Tibial artery (tissue), 4 donors: ENCODE measurements at regions not wholly inside any gene's neighbourhood (a gene's known extent, or its start where the extent isn't known, plus 50 kb on each side); places are given as distances from the start of the nearest gene placed in this dataset.

Source experiments
- DNase-seq, 2 donors: peaks; one replicate each; pipeline ENCODE4 v3.0.0-alpha.2; 2019
- H3K27ac ChIP-seq, 2 donors: fragments of 200-600 bp; sonication (generic) in 1 of 2; 1 replicate in 1 of 2; 2 replicates in 1 of 2; pipeline ENCODE4 v1.5.1; 2018 to 2019; ENCODE audit warnings: mild to moderate bottlenecking in 1 of 2
- H3K27me3 ChIP-seq, 2 donors: fragments of 200-600 bp; sonication (generic) in 1 of 2; one replicate each; pipeline versions ENCODE4 v1.5.1 to v1.6.0; 2016 to 2019
- H3K36me3 ChIP-seq, 3 donors: fragments of 200-600 bp; sonication (generic) in 2 of 3; one replicate each; pipeline ENCODE4 v1.5.1; 2016 to 2019; ENCODE audit warnings: mild to moderate bottlenecking in 2 of 3
- H3K4me1 ChIP-seq, 4 donors: fragments of 200-600 bp; sonication (generic) in 2 of 4; 1 replicate in 3 of 4; 2 replicates in 1 of 4; pipeline ENCODE4 v1.5.1; 2016 to 2019
- H3K4me3 ChIP-seq, 2 donors: fragments of 200-600 bp; sonication (generic) in 1 of 2; 1 replicate in 1 of 2; 2 replicates in 1 of 2; pipeline ENCODE4 v1.5.1; 2018 to 2019; ENCODE audit warnings: mild to moderate bottlenecking in 2 of 2
- H3K9me3 ChIP-seq, 3 donors: fragments of 200-600 bp; sonication (generic) in 1 of 3; one replicate each; pipeline ENCODE4 v1.5.1; 2016 to 2019
- intact Hi-C: fragments of 100-400 bp; cut with DNase I; formaldehyde crosslinking; loops from one replicate; pipeline ENCODE4 v1.15.0; 2023; ENCODE audit warnings: low total_unique reads
- TF ChIP-seq, protein P1 (sequence below), 2 experiments: fragments of 200-600 bp in 1 of 2; fragments of 450-650 bp in 1 of 2; IDR thresholded peaks; one replicate each; pipeline ENCODE4 v1.5.1; 2017 to 2019; ENCODE audit warnings: antibody characterized with exemption in 2 of 2, mild to moderate bottlenecking in 1 of 2, moderate library complexity in 1 of 2

DNA sequence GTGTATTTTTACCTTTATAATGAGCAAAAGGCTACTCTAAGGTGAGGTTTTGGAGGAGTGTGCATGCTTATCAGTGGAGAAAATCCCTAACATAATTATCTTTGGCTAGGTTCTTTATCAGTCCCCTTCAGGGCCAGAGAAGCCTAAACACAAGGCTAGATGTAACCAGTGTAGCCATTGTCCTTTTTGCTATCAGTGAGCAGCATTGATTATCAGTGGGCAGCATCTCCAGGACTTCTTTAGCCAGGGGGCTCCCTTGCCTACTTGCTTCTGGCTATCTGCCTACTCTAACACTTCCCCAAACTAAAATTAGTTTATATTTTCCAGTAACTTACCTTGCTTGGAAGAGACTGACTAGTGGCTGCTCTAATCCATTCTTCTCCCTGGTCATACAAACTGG lies 595.6 kb downstream of the TRAM1L1 start:
- intact Hi-C loops = no loop called here
- no peaks in the 10 kb centered on the region for H3K27me3 ChIP-seq
- H3K4me3 ChIP-seq = no peak overlapping the region
- H3K9me3 ChIP-seq = no peaks in the 10 kb centered on the region
- H3K36me3 ChIP-seq = no peaks in the 10 kb centered on the region
- TF ChIP-seq, protein P1, sequence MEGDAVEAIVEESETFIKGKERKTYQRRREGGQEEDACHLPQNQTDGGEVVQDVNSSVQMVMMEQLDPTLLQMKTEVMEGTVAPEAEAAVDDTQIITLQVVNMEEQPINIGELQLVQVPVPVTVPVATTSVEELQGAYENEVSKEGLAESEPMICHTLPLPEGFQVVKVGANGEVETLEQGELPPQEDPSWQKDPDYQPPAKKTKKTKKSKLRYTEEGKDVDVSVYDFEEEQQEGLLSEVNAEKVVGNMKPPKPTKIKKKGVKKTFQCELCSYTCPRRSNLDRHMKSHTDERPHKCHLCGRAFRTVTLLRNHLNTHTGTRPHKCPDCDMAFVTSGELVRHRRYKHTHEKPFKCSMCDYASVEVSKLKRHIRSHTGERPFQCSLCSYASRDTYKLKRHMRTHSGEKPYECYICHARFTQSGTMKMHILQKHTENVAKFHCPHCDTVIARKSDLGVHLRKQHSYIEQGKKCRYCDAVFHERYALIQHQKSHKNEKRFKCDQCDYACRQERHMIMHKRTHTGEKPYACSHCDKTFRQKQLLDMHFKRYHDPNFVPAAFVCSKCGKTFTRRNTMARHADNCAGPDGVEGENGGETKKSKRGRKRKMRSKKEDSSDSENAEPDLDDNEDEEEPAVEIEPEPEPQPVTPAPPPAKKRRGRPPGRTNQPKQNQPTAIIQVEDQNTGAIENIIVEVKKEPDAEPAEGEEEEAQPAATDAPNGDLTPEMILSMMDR (IDR thresholded peaks at IDR 0.05) = no peak
- H3K27ac ChIP-seq = no peak overlapping the region
- no peaks in the 10 kb centered on the region for H3K4me1 ChIP-seq
- no peak for DNase-seq

DNA sequence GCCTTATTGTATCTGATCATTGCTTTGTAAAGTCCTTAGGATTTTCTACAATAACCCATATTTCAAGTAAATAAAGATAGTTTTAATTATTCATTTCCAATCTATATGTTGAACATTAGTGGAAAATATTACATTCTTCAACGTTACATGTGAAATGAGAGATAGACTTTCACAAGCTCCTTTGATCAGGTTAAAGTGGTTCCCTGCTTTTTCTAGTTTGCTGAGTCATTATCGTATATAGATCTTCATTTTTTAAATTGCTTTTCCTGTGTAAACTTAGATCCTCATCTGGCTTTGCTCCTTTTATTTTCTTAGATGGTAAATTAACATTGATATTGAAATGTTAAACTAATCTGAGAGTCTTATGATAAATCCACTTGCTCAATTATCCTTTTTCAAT lies 599.0 kb downstream of the TRAM1L1 start:
- Histone ChIP-seq H3K36me3 (no peaks in the 10 kb centered on the region), H3K4me1 (no peaks in the 10 kb centered on the region), H3K27me3 (no peaks in the 10 kb centered on the region), H3K9me3 (no peaks in the 10 kb centered on the region), H3K27ac (no peak overlapping the region), H3K4me3 (no peak overlapping the region)
- TF ChIP-seq, protein P1 (IDR thresholded peaks at IDR 0.05) = no peak
- intact Hi-C loops = no loop called here
- no peak for DNase-seq

DNA sequence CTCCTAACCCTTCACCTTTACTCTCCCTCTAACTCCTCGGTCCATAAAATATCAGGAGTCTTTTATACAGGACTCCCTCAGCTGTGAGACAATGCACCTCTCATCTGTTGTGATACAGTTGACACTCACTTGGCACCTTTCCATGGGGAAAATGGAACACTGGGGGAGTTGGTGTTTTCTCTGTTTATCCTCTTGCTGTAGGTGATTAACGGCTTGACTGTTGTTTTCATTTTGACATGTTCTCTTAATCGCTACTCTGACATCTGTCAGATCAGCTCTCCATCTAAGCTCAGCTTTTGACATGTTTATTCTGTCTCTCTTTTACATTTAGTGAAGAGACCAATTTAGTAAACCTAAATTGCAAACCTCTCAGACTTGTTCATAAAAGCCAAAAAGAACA lies 604.8 kb downstream of the TRAM1L1 start:
- intact Hi-C loops = no loop called here
- Histone ChIP-seq H3K4me1 (no peaks in the 10 kb centered on the region), H3K27ac (no peak overlapping the region), H3K9me3 (no peaks in the 10 kb centered on the region), H3K36me3 (no peaks in the 10 kb centered on the region), H3K27me3 (no peaks in the 10 kb centered on the region), H3K4me3 (no peak overlapping the region)
- TF ChIP-seq, protein P1 (IDR thresholded peaks at IDR 0.05) = no peak
- DNase-seq = no peak

DNA sequence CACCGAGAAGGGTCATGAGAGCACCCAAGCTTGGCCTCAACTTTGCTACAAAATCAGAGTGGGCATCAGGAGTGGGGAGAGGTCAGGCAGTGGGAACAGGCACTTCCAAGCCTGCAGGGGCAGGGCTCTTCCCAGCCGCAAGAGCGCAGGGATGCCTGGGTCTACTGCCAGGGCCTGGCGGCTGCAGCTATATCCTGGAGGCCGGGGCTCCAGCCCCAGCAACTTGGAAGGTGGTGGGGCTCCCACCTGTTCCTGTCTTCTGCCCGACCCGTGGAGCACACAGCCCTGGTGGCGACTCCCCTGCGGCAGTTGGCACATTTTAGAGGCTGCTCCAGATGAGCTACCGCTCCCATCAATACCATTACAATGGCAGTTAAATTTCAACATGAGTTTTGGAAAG lies 607.0 kb downstream of the TRAM1L1 start:
- Histone ChIP-seq H3K27ac (no peak overlapping the region), H3K4me1 (no peaks in the 10 kb centered on the region), H3K27me3 (no peaks in the 10 kb centered on the region), H3K36me3 (no peaks in the 10 kb centered on the region), H3K9me3 (no peaks in the 10 kb centered on the region), H3K4me3 (no peak overlapping the region)
- DNase-seq = no peak
- intact Hi-C loops = no loop called here
- TF ChIP-seq, protein P1 (IDR thresholded peaks at IDR 0.05) = no peak

DNA sequence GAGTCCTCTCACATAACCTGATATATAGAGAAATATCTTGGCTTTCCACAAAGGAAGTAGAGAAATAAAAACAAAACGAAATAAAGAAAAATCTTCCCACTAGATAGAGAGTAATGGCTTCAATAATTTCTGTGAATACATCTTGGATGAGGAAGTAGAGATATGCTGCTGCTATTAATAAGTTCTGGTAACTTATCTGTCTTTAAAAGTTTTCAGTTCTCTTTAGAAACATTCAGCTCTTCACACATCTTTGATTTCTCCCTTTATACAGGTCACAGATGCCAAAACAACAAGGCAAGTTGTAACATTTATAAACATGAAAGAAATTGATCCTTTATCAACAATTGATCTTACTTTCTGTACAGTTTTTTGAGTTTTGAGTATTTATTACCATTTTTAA lies 615.8 kb downstream of the TRAM1L1 start:
- no peaks in the 10 kb centered on the region for H3K9me3 ChIP-seq
- no peaks in the 10 kb centered on the region for H3K4me1 ChIP-seq
- no peak overlapping the region for H3K27ac ChIP-seq
- DNase-seq = no peak
- TF ChIP-seq, protein P1 (IDR thresholded peaks at IDR 0.05) = no peak
- H3K36me3 ChIP-seq = no peaks in the 10 kb centered on the region
- no peaks in the 10 kb centered on the region for H3K27me3 ChIP-seq
- H3K4me3 ChIP-seq = no peak overlapping the region
- intact Hi-C loops = no loop called here

DNA sequence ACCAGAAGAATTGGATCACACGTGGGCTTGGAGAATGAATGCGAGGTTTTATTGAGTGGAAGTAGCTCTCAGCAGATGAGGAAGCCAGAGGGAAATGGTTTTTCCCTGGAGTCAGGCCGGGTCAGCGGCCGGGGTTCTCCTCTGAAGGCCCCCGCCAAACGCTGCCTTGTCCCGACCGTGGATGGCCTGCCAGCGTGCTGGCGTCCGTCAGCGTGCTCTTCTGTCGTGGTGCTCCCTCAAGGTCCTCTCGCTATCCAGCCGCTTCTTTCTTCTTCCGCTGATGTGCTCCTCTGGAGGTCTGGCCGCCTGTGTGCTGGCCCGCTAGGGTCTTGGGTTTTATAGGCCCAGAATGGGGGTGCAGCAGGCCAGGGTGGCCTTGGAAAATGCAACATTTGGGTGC lies 632.2 kb downstream of the TRAM1L1 start:
- no peak for DNase-seq
- intact Hi-C loops = no loop called here
- H3K4me3 ChIP-seq = no peak overlapping the region

More for the DNA sequence above, 632.2 kb downstream of the TRAM1L1 start:
- H3K36me3 ChIP-seq = no peaks in the 10 kb centered on the region
- H3K27ac ChIP-seq = no peak overlapping the region
- H3K27me3 ChIP-seq = no peaks in the 10 kb centered on the region
- no peaks in the 10 kb centered on the region for H3K9me3 ChIP-seq
- TF ChIP-seq, protein P1 (IDR thresholded peaks at IDR 0.05) = no peak
- no peaks in the 10 kb centered on the region for H3K4me1 ChIP-seq
